GM12878 (cell line): ENCODE measurements at regions not wholly inside any gene's neighbourhood (a gene's known extent, or its start where the extent isn't known, plus 50 kb on each side); places are given as distances from the start of the nearest gene placed in this dataset.

Experiments used
- ATAC-seq: fragments of 200-7000 bp; cut with Tn5 transposase; 3 replicates; pipeline ENCODE4 v1.9.1; 2020; ENCODE audit warnings: mild to moderate bottlenecking, moderate library complexity
- BruUV-seq: library from RNA; stranded (reverse); fragments of 400-500 nt; replicated peaks from 2 replicates; lab custom pipeline; 2021; lab: Mats Ljungman, UMichigan
- CTCF ChIA-PET: fragments of 300-600 bp; sonication (Branson Sonifier 250); formaldehyde crosslinking; extraction: SDS; loops from one replicate; lab custom pipeline; 2021; ENCODE audit warnings: inconsistent platforms; lab: Yijun Ruan, JAX
- POLR2A ChIA-PET: fragments of 350-600 bp; formaldehyde crosslinking; extraction: SDS; loops from one replicate; lab custom pipeline; 2021; ENCODE audit warnings: inconsistent platforms; lab: Charles Lee
- RAD21 ChIA-PET: fragments of 300-600 bp; sonication (Branson Sonifier 250); formaldehyde crosslinking; loops from one replicate; lab custom pipeline; 2023; ENCODE audit warnings: antibody characterized with exemption; ENCODE audit not compliant: unreplicated experiment; lab: Charles Lee
- SMC1A ChIA-PET: fragments of 300-600 bp; sonication (Branson Sonifier 250); formaldehyde crosslinking; loops from one replicate; lab custom pipeline; 2023; ENCODE audit not compliant: unreplicated experiment, uncharacterized antibody; lab: Charles Lee
- DNase-seq: peaks from one replicate; pipeline ENCODE4 v3.0.0-alpha.2; 2011; ENCODE audit warnings: low read depth, low spot score
- FAIRE-seq: peaks from 3 replicates; lab custom pipeline; 2011; peaks lifted over from hg19 to GRCh38; lab: Jason Lieb, UNC
- H2AFZ ChIP-seq: 2 replicates; pipeline ENCODE4 v1.6.0; 2011; ENCODE audit warnings: low read depth, low read length, control low read depth; ENCODE audit not compliant: control insufficient read depth
- H3K27ac ChIP-seq: 2 replicates; pipeline ENCODE4 v1.5.1; 2011; ENCODE audit warnings: control low read depth; ENCODE audit not compliant: control insufficient read depth, insufficient read depth
- H3K27me3 ChIP-seq, 2 experiments: replicated peaks in 1 of 2; 2 replicates each; pipeline versions ENCODE4 v1.6.0 to v1.6.1; 2011; ENCODE audit warnings: low read length in 1 of 2; ENCODE audit not compliant: control insufficient read depth in 2 of 2, insufficient read depth in 2 of 2
- H3K36me3 ChIP-seq, 2 experiments: 2 replicates each; pipeline ENCODE4 v1.5.1; 2011; ENCODE audit warnings: low read length in 1 of 2; ENCODE audit not compliant: control insufficient read depth in 2 of 2, insufficient read depth in 2 of 2
- H3K4me1 ChIP-seq: 2 replicates; pipeline ENCODE4 v1.6.1; 2011; ENCODE audit warnings: mild to moderate bottlenecking, low read length, moderate library complexity, mixed read lengths; ENCODE audit not compliant: control insufficient read depth, insufficient read depth
- H3K4me2 ChIP-seq: 2 replicates; pipeline ENCODE4 v1.6.0; 2011; ENCODE audit warnings: control low read depth; ENCODE audit not compliant: control insufficient read depth, insufficient read depth
- H3K4me3 ChIP-seq: fragments of 200-600 bp; sonication (generic); 2 replicates; pipeline ENCODE4 v1.5.1; 2016
- H3K79me2 ChIP-seq: 2 replicates; pipeline ENCODE4 v1.6.0; 2011; ENCODE audit warnings: low read length; ENCODE audit not compliant: control insufficient read depth, insufficient read depth
- H3K9ac ChIP-seq: 2 replicates; pipeline ENCODE4 v1.8.0; 2011; ENCODE audit warnings: low read length, control low read depth, mixed read lengths; ENCODE audit not compliant: control insufficient read depth, insufficient read depth
- H3K9me3 ChIP-seq: replicated peaks from 3 replicates; pipeline ENCODE4 v1.5.1; 2011; ENCODE audit warnings: mild to moderate bottlenecking, low read length; ENCODE audit not compliant: control insufficient read depth, insufficient read depth
- H4K20me1 ChIP-seq: 2 replicates; pipeline ENCODE4 v1.6.0; 2011; ENCODE audit not compliant: control insufficient read depth, insufficient read depth
- CEBPB ChIP-seq, 2 experiments: fragments of 150-350 bp in 1 of 2; IDR thresholded peaks; 2 replicates each; pipeline ENCODE4 v1.6.1; 2012 to 2014; ENCODE audit warnings: low read depth in 2 of 2, low read length in 2 of 2, borderline replicate concordance in 1 of 2, inconsistent platforms in 1 of 2
- CREM ChIP-seq: IDR thresholded peaks from 2 replicates; pipeline ENCODE4 v1.6.1; 2014; ENCODE audit warnings: antibody characterized with exemption, low read depth
- POLR2A ChIP-seq: IDR thresholded peaks from 2 replicates; pipeline ENCODE4 v1.6.1; 2011; ENCODE audit warnings: low read depth, mild to moderate bottlenecking, low read length
- POLR2AphosphoS2 ChIP-seq: IDR thresholded peaks from 2 replicates; pipeline ENCODE4 v1.6.1; 2011; ENCODE audit warnings: low read depth, mild to moderate bottlenecking, low read length, improper control_type of control experiment, moderate library complexity
- RAD21 ChIP-seq: IDR thresholded peaks from 2 replicates; pipeline ENCODE4 v1.6.1; 2011; ENCODE audit warnings: mild to moderate bottlenecking, low read depth, low read length, moderate library complexity; ENCODE audit not compliant: insufficient read depth
- WGBS: methylation state at CpG from one replicate; pipeline ENCODE4 v1.1.6; 2016; ENCODE audit warnings: low lambda C conversion rate; ENCODE audit not compliant: insufficient replicate concordance, insufficient coverage; ENCODE audit errors: missing lambda C conversion rate; 5-methylcytosine and 5-hydroxymethylcytosine counted together
- in situ Hi-C: fragments of 300-500 bp; cut with MboI; formaldehyde crosslinking; loops from 9 replicates; pipeline ENCODE4 v1.14.3; 2018; ENCODE audit warnings: mixed read lengths
- intact Hi-C: fragments of 100-400 bp; cut with micrococcal nuclease; formaldehyde crosslinking; loops from one replicate; pipeline ENCODE4 v1.14.2; 2022; ENCODE audit not compliant: unreplicated experiment
- TF ChIP-seq, protein P1 (sequence below), 3 experiments: IDR thresholded peaks in 2 of 3; conservative IDR thresholded peaks in 1 of 3; 2 replicates each; pipeline ENCODE4 v1.5.1; 2011; ENCODE audit warnings: low read depth in 3 of 3, low read length in 3 of 3, mild to moderate bottlenecking in 3 of 3, control low read depth in 2 of 3, moderate library complexity in 2 of 3, inconsistent platforms in 1 of 3, mixed read lengths in 1 of 3; ENCODE audit not compliant: control insufficient read depth in 2 of 3, insufficient read depth in 1 of 3; ENCODE audit errors: extremely low read depth in 1 of 3
- TF ChIP-seq, protein P2 (sequence below): fragments of 450-650 bp; IDR thresholded peaks from 2 replicates; pipeline ENCODE4 v1.6.1; 2018; ENCODE audit warnings: mild to moderate bottlenecking, low read depth, moderate library complexity; ENCODE audit not compliant: partially characterized antibody
- TF ChIP-seq, protein P3 (sequence below): fragments of 450-650 bp; IDR thresholded peaks from 2 replicates; pipeline ENCODE4 v1.6.1; 2017; ENCODE audit warnings: mild to moderate bottlenecking

DNA sequence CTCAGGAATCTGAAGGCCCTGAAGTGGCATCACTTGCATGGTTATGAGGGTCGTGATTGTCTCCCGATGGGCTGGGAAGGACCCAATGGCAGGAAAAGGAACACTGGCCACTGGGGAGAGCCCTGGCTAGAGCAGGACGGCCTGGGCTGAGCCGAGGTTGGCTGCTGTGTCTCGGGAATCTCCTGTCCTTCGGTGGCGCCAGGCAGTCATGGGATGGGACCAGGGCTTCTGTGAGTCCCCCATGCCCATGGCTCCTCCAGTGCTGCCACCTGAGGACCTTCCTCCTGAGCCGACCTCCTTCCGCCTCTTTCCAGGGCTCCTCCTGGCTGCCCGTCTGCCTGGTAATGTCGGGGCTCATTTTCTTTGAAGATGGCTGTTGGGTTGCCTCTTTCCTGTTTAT is 1394.0 kb downstream of the BRD1 start:
- H3K27ac ChIP-seq = no peak overlapping the region
- no peaks in the 10 kb centered on the region for H3K27me3 ChIP-seq
- no peak overlapping the region for H3K4me3 ChIP-seq
- no peak for ATAC-seq
- WGBS = 20% methylated on average over 11 of the region's 11 CpGs
- no TSS peak for BruUV-seq
- intact Hi-C loops (no loop called here), in situ Hi-C loops (no loop called here)
- H3K4me2 ChIP-seq = no peak overlapping the region
- H4K20me1 ChIP-seq = no peaks in the 10 kb centered on the region
- POLR2A ChIA-PET = no interaction called here
- SMC1A ChIA-PET = no interaction called here
- H3K79me2 ChIP-seq = no peaks in the 10 kb centered on the region
- FAIRE-seq = no peak
- H3K9ac ChIP-seq = no peak overlapping the region
- no peak overlapping the region for H2AFZ ChIP-seq
- H3K36me3 ChIP-seq = no peaks in the 10 kb centered on the region
- H3K4me1 ChIP-seq = no peaks in the 10 kb centered on the region
- no peaks in the 10 kb centered on the region; the same call in 2 of the 3 replicates for H3K9me3 ChIP-seq
- RAD21 ChIA-PET = no interaction called here
- CTCF ChIA-PET = no interaction called here
- no peak for DNase-seq
- TF ChIP-seq, protein P1, sequence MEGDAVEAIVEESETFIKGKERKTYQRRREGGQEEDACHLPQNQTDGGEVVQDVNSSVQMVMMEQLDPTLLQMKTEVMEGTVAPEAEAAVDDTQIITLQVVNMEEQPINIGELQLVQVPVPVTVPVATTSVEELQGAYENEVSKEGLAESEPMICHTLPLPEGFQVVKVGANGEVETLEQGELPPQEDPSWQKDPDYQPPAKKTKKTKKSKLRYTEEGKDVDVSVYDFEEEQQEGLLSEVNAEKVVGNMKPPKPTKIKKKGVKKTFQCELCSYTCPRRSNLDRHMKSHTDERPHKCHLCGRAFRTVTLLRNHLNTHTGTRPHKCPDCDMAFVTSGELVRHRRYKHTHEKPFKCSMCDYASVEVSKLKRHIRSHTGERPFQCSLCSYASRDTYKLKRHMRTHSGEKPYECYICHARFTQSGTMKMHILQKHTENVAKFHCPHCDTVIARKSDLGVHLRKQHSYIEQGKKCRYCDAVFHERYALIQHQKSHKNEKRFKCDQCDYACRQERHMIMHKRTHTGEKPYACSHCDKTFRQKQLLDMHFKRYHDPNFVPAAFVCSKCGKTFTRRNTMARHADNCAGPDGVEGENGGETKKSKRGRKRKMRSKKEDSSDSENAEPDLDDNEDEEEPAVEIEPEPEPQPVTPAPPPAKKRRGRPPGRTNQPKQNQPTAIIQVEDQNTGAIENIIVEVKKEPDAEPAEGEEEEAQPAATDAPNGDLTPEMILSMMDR (IDR thresholded peaks at IDR 0.05 in 2 of 3, conservative IDR thresholded peaks at IDR 0.05 in 1 of 3; ENCODE audit: control insufficient read depth in 2 of 3, extremely low read depth in 1 of 3, insufficient read depth in 1 of 3, low read depth in 3 of 3, low read length in 3 of 3) = no peak
- no peak for TF ChIP-seq RAD21
- no peak for TF ChIP-seq CEBPB (IDR thresholded peaks at IDR 0.05; ENCODE audit: borderline replicate concordance in 1 of 2, low read depth in 2 of 2, low read length in 2 of 2)
- TF ChIP-seq, protein P2, sequence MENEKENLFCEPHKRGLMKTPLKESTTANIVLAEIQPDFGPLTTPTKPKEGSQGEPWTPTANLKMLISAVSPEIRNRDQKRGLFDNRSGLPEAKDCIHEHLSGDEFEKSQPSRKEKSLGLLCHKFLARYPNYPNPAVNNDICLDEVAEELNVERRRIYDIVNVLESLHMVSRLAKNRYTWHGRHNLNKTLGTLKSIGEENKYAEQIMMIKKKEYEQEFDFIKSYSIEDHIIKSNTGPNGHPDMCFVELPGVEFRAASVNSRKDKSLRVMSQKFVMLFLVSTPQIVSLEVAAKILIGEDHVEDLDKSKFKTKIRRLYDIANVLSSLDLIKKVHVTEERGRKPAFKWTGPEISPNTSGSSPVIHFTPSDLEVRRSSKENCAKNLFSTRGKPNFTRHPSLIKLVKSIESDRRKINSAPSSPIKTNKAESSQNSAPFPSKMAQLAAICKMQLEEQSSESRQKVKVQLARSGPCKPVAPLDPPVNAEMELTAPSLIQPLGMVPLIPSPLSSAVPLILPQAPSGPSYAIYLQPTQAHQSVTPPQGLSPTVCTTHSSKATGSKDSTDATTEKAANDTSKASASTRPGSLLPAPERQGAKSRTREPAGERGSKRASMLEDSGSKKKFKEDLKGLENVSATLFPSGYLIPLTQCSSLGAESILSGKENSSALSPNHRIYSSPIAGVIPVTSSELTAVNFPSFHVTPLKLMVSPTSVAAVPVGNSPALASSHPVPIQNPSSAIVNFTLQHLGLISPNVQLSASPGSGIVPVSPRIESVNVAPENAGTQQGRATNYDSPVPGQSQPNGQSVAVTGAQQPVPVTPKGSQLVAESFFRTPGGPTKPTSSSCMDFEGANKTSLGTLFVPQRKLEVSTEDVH = no peak
- TF ChIP-seq, protein P3, sequence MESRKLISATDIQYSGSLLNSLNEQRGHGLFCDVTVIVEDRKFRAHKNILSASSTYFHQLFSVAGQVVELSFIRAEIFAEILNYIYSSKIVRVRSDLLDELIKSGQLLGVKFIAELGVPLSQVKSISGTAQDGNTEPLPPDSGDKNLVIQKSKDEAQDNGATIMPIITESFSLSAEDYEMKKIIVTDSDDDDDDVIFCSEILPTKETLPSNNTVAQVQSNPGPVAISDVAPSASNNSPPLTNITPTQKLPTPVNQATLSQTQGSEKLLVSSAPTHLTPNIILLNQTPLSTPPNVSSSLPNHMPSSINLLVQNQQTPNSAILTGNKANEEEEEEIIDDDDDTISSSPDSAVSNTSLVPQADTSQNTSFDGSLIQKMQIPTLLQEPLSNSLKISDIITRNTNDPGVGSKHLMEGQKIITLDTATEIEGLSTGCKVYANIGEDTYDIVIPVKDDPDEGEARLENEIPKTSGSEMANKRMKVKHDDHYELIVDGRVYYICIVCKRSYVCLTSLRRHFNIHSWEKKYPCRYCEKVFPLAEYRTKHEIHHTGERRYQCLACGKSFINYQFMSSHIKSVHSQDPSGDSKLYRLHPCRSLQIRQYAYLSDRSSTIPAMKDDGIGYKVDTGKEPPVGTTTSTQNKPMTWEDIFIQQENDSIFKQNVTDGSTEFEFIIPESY = no peak
- no peak for TF ChIP-seq POLR2A
- TF ChIP-seq CREM = no peak
- no peak for TF ChIP-seq POLR2AphosphoS2
